GDM1 (cell line): ENCODE measurements at regions not wholly inside any gene's neighbourhood (a gene's known extent, or its start where the extent isn't known, plus 50 kb on each side); places are given as distances from the start of the nearest gene placed in this dataset.
"Not testable (repeated sequence)": the region's sequence is repeated elsewhere in the genome, so short reads cannot be mapped to it uniquely, and the experiment has no call there.

ENCODE experiments used
- DNase-seq: peaks from one replicate; lab custom pipeline; 2025; lab: John Stamatoyannopoulos, UW

DNA sequence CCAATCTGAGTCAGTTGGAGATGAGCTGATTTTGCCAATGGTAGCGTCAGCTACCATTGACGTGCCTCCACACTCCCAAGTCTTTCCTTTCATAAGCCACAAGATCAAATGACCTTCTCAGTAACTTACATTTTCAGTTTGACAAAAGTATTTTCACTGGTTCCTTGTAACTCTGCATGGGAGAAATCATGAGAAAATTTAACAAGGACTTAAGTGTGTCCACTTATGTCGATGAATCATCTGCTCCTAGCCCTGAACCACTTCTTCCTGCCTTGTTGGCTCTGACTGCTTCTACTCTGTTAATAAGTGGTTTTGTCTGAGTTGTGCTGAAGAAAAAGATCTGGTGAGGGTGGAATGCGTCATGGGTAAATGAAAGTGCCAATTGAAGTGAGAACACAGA, 101.2 kb downstream of the NFKBIZ start:
- DNase-seq, result no peak

DNA sequence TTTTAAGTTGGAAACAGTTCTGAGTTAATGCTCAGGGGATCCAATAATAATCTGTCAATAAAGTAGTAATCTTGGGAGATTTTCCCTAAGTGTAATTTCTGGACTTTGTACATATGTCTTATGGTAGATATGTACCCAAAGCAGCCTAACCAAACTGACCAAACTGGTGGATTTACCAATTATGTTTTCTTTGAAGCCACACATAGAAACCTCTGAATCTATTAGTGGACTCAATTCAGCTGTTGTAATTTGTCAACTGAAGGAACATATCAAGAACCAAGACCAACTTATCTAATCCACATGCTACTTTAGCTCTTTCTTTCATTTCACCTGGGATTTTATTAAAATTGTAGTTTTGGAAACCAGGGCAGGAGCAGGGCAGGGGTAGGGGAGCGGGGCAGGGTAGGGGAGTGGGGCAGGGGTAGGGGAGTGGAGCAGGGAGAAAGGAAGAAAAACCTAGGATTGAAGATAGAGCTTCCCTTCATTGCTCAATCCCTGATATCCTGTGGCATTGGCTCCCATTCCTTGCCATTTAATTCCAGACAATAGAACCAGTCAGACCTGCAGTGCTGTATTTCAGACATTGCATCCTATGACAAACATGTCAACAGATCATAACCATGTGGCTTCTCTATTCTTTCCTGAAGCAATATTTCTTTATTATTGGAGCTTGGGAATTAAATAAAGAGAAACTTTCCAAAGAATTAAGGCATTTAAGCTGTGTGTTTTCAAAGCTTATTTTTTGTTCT, 101.8 kb downstream of the NFKBIZ start:
- no peak for DNase-seq

- no peak for DNase-seq
Observed at GRCh38 chr3:101954361-101954760, 105.0 kb downstream of the NFKBIZ start.

- no peak for DNase-seq
Observed at GRCh38 chr3:101954936-101955335, 105.6 kb downstream of the NFKBIZ start.

DNA sequence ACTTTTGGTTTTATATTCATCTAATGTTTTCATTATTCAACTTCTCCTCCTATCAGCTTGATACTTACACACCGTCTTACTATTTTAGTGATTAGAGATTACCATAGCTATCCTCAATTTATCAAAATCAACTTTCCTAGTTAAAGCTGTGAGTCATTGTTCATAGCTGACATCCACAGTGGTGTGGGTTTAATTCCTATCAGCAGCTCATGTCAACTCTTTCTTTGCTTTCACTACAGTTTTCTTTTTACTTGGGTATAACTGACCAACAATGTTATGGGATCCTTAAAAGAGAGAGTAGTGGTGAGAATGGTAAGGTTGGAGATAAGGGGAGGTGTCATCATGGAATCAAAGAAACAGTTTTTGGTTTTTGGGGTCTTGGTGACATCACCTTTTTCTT, 112.7 kb downstream of the NFKBIZ start:
- no peak for DNase-seq

GRCh38 chr3:101963902-101964362, 114.6 kb downstream of the NFKBIZ start:
- DNase-seq, result no peak

DNA sequence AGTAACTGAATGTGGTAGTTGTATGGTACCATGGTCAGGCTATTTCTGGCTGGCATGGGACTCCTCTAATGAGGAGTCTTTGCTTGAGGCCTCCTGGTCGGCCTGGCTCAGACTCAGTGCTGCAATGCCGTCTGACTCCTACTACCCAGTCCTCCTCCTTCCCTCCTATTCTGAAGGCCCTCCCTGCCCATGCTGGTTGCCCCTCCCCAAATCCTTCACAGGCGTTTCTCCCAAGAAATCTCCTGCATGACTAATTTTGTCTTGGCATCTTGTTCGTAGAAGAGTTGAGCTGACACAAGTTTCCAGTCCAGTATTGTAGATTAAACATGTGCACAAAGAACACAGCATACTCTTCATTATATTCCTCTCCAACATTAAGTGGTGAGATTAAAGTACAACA, 115.5 kb downstream of the NFKBIZ start:
- DNase-seq, result no peak

GRCh38 chr3:101966226-101966625, 116.9 kb downstream of the NFKBIZ start:
- no peak for DNase-seq

- DNase-seq, result no peak
Observed at GRCh38 chr3:101970212-101970611, 120.9 kb downstream of the NFKBIZ start.

DNA sequence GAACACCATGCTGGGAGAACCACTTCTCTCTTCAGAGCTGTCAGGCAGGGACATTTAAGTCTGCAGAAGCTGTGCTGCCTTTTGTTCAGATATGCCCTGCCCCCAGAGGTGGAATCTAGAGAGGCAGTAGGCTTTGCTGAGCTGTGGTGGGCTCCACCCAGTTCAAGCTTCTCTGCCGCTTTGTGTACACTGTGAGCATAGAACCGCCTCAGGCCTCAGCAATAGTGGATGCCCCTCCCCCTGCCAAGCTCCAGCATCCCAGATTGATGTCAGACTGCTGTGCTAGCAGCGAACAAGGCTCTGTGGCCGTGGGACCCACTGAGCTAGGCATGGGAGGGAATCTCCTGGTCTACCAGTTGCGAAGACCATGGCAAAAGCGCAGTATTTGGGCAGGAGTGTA, 121.6 kb downstream of the NFKBIZ start:
- no peak for DNase-seq

DNA sequence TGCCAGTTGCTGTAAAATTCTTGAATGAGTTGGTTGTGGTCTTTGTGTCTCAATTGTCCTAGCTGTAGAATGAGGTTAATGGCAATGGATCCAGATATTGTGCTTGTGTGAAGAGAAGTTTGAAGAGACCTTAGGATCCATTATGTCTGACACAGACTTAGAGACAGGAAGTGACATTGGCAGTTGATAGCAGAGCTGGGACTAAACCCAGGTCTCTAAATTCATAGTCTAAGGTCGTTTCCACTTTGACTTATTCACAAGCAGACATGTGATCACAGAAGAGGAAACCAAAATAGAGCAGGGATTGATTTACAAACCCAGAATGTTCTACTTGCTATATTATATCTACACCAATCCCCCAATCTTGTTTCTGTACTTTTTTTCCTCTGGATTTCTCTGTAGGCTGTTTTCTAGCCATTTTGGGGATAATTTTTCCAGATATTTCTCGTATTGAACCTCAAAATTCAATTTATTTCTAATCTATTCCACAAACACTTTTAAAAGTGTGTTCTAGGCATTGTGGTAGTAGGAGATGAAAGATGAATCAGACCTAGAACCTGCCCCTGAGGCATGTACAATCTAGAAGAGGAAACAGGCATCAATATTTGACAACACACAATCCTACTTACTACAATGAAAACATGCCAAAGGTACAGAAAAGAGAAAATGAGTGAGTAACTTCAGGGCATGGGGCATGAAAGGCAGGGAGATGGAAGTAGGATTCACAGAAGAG, 123.3 kb downstream of the NFKBIZ start:
- DNase-seq, result no peak

GRCh38 chr3:101973163-101973505, 123.8 kb downstream of the NFKBIZ start:
- DNase-seq, result no peak

GRCh38 chr3:101975415-101975814, 126.1 kb downstream of the NFKBIZ start:
- DNase-seq, result not testable (repeated sequence)

GRCh38 chr3:101976473-101976872, 127.2 kb downstream of the NFKBIZ start:
- DNase-seq, result no peak

GRCh38 chr3:101978348-101978747, 129.0 kb downstream of the NFKBIZ start:
- DNase-seq, result no peak

GRCh38 chr3:101979033-101979432, 129.7 kb downstream of the NFKBIZ start:
- no peak for DNase-seq

GRCh38 chr3:101984356-101984755, 135.0 kb downstream of the NFKBIZ start:
- no peak for DNase-seq

- no peak for DNase-seq
Observed at GRCh38 chr3:101988596-101988995, 139.3 kb downstream of the NFKBIZ start.

- DNase-seq, result no peak
Observed at GRCh38 chr3:101989578-101990200, 140.4 kb downstream of the NFKBIZ start.

DNA sequence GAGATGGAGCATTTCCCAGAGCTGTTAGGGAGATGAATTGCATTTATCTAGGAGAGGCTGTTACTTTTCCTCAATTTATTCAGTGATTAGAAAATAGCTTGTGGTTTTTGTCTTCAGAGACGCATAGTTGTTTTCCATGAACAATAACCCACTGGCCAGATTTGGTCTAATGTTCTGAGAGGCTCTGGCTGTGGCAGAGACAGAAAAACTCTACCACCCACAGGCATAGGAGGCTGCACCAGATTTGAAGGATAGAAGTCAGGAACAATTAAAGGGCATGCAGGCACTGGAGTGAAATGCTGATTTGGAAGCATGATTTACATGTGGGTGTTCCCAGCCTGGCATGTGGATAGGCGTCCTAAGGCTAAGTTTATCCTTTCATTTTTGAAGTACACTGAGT, 143.5 kb downstream of the NFKBIZ start:
- DNase-seq, result no peak

DNA sequence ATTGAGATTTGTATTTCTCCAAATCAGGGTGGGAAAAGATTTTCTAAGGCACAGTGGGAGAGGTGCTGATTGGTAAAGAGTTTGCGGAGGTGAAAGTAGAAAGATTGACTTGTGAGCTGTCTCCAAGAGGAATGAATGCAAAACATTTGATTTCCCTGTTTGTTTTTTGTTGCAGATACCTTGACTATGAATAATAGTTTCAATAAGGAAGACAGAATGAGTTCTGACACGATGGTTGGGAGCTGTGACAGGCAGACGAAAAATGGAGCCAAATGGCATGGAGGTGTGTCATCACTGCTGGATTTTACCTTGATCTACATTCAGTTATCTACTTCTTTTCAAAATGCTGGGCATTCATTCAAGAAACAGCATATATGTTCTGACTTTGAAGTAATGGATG, 145.1 kb downstream of the NFKBIZ start:
- DNase-seq, result no peak

DNA sequence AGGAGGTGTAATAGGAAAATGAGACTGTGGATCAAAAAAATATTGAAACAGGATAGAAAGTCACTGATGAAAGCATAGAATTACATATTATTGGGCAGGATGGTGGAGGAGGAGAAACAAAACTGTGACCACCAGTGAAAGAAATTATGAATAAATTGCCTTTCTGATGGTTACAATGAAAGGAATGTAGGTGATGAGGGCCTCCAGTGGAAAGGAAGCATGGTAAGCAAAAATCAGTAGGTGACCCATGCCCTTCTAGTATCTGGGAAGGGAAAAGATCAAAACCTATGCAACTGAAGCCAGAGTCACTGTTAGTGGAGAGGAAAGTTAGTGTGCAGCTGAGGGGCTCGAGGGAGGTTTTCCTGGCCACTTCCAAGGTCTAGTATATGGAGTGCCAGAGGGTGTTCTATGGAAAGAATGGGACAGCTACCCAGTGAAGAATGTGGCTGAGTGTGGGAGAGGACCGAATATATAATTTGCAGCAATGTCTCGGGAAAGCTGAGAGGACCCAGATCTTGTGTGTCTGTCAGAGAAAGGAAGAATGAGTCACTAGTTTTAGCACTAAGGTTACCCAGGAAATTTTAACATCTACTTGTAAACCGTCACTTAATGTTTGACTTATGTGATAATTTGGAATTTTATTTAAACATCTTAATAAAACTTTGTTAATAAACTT, 146.2 kb downstream of the NFKBIZ start:
- no peak for DNase-seq

- no peak for DNase-seq
Observed at GRCh38 chr3:101996832-101997231, 147.5 kb downstream of the NFKBIZ start.
